ENCODE measurements at regions not wholly inside any gene's neighbourhood (a gene's known extent, or its start where the extent isn't known, plus 50 kb on each side); places are given as distances from the start of the nearest gene placed in this dataset.

- no peak for TF ChIP-seq CTCF (conservative IDR thresholded peaks at IDR 0.05; ENCODE audit: low read depth in 2 of 2)
- TF ChIP-seq, protein P1, sequence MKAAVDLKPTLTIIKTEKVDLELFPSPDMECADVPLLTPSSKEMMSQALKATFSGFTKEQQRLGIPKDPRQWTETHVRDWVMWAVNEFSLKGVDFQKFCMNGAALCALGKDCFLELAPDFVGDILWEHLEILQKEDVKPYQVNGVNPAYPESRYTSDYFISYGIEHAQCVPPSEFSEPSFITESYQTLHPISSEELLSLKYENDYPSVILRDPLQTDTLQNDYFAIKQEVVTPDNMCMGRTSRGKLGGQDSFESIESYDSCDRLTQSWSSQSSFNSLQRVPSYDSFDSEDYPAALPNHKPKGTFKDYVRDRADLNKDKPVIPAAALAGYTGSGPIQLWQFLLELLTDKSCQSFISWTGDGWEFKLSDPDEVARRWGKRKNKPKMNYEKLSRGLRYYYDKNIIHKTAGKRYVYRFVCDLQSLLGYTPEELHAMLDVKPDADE (IDR thresholded peaks at IDR 0.05): no peak
Measured at GRCh38 chr11:126138636-126139035, 72.8 kb downstream of the RPUSD4 start.
